ENCODE measurements at regions not wholly inside any gene's neighbourhood (a gene's known extent, or its start where the extent isn't known, plus 50 kb on each side); places are given as distances from the start of the nearest gene placed in this dataset.

DNA sequence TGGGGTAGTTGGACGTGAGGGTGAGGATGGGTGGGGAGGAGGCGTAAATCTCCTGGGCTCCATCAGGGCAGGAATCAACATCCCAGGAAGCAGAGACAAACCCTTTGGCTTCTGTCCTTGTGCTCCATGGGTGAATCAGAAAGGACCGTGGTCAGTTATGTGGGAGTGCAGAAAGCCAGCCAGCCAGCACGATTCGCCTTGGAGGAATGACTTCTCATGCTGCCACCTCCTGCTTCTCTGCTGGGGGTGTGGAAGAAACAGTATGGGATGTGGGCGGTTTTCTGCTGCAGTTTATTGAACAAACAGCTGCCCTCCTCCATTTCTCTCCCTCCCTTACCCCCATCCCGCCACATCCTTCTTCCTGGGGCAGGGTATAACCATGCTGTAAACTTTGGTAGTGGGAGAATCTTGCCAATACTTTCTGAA is 214.5 kb downstream of the SOX4 start:
- intact Hi-C loops (cut with micrococcal nuclease) = no loop called here
- Mint-ChIP-seq H3K27ac (no peak overlapping the region), H3K36me3 (ENCODE audit: low read depth) (no peaks in the 10 kb centered on the region), H3K9me3 (no peaks in the 10 kb centered on the region), H3K27me3 (no peaks in the 10 kb centered on the region), H3K4me3 (no peak overlapping the region), H3K4me1 (no peaks in the 10 kb centered on the region)
- POLR2A ChIA-PET = no interaction called here
- ATAC-seq (ENCODE audit: low read depth) = no peak
- CTCF ChIA-PET = no interaction called here
- DNase-seq = no peak
- TF ChIP-seq, protein P1, sequence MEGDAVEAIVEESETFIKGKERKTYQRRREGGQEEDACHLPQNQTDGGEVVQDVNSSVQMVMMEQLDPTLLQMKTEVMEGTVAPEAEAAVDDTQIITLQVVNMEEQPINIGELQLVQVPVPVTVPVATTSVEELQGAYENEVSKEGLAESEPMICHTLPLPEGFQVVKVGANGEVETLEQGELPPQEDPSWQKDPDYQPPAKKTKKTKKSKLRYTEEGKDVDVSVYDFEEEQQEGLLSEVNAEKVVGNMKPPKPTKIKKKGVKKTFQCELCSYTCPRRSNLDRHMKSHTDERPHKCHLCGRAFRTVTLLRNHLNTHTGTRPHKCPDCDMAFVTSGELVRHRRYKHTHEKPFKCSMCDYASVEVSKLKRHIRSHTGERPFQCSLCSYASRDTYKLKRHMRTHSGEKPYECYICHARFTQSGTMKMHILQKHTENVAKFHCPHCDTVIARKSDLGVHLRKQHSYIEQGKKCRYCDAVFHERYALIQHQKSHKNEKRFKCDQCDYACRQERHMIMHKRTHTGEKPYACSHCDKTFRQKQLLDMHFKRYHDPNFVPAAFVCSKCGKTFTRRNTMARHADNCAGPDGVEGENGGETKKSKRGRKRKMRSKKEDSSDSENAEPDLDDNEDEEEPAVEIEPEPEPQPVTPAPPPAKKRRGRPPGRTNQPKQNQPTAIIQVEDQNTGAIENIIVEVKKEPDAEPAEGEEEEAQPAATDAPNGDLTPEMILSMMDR (IDR thresholded peaks at IDR 0.05) = no peak

DNA sequence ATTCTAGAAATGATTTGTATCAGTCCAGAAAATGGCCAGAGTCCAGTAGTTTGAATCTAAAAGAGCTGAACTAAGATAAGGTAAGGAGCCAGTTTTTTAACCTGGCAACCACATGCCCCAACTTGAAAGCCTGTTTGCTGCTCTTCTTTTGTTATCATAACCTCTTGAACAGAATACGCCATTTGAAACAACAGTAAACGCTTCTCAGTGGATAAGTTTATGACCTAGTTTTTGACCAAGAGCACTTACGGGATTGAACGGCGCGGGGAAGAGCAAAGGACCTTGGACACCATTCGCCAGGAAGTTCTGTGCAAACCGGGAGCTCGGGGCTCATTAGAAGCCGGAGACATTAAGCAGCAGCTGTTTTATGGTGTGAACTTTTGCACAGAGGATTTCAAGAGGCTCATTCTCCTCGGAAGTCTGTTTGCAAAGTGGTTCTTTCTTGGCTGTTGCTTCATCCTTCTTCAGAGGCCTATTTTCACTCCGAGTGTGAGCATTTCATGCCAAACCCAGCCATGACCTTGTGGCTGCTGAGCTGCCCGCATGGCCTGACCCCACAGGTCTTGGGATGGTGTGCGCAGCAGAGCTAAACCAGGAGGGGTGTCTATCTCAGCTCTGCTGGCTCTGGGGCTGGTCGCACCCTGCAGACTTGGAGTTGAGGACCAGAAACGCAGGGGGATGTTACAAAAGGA is 215.1 kb downstream of the SOX4 start:
- POLR2A ChIA-PET = interaction anchor here (0.6 kb wide), 1 partner anchor 220 kb away, joined by 9 read pairs; no protein-coding TSS in a partner anchor
- no peaks in the 10 kb centered on the region for H3K36me3 Mint-ChIP-seq (ENCODE audit: low read depth)
- CTCF ChIA-PET = no interaction called here
- no peaks in the 10 kb centered on the region for H3K27me3 Mint-ChIP-seq
- TF ChIP-seq, protein P1 (IDR thresholded peaks at IDR 0.05) = no peak
- intact Hi-C loops (cut with micrococcal nuclease) = no loop called here
- no peaks in the 10 kb centered on the region for H3K9me3 Mint-ChIP-seq
- H3K4me3 Mint-ChIP-seq = no peak overlapping the region
- no peaks in the 10 kb centered on the region for H3K4me1 Mint-ChIP-seq
- no peak overlapping the region for H3K27ac Mint-ChIP-seq
- ATAC-seq (ENCODE audit: low read depth) = no peak
- no peak for DNase-seq

DNA sequence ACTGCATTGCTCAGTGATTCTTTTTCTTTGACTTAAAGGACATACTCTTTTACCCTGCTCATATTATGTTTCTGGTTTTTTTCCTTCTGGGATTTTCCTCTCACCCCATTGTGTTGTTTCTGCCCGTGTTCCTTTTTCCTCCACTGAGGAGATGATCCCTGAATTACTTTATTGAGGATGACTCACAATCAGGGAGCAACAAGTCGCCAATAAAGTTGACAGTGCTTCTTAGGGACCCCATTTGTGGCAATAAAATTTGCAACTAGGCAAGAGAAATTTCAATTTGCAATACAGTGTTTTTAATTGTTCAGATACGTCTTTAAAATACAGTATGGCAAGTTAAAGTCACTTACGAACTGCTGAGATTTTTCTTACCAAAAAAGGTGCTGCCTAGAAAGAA is 217.9 kb downstream of the SOX4 start:
- ATAC-seq (ENCODE audit: low read depth) = no peak
- Mint-ChIP-seq H3K4me1 (no peaks in the 10 kb centered on the region), H3K9me3 (no peaks in the 10 kb centered on the region), H3K27me3 (no peaks in the 10 kb centered on the region), H3K27ac (no peak overlapping the region), H3K4me3 (no peak overlapping the region), H3K36me3 (ENCODE audit: low read depth) (no peaks in the 10 kb centered on the region)
- intact Hi-C loops (cut with micrococcal nuclease) = no loop called here
- DNase-seq = no peak
- ChIA-PET POLR2A (no interaction called here), CTCF (no interaction called here)
- TF ChIP-seq, protein P1 (IDR thresholded peaks at IDR 0.05) = no peak

DNA sequence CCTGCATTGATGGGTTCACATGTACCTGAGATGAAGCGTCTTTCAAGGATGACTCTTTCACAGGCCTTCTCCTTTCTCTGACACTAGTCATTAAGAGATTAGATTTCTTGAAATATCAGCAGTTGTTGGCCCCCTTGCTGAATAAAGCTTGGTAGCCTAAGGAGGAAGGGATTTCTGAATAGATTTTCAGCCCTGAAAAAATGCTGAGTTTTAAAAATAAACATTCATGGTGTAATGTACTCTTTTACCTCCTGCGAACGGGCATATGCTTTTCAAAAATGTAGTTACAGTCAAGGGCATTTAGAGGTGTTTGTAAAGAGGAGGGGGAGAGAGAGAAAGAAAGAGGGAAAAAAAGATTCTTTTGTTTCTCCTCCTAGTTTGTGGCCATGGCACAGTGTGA is 222.7 kb downstream of the SOX4 start:
- no peaks in the 10 kb centered on the region for H3K36me3 Mint-ChIP-seq (ENCODE audit: low read depth)
- ChIA-PET POLR2A (no interaction called here), CTCF (no interaction called here)
- intact Hi-C loops (cut with micrococcal nuclease) = no loop called here
- DNase-seq (no peak), ATAC-seq (ENCODE audit: low read depth) (no peak)
- no peak overlapping the region for H3K27ac Mint-ChIP-seq
- H3K4me3 Mint-ChIP-seq = no peak overlapping the region
- H3K9me3 Mint-ChIP-seq = no peaks in the 10 kb centered on the region
- TF ChIP-seq, protein P1 (IDR thresholded peaks at IDR 0.05) = no peak
- H3K27me3 Mint-ChIP-seq = no peaks in the 10 kb centered on the region
- H3K4me1 Mint-ChIP-seq = no peaks in the 10 kb centered on the region

DNA sequence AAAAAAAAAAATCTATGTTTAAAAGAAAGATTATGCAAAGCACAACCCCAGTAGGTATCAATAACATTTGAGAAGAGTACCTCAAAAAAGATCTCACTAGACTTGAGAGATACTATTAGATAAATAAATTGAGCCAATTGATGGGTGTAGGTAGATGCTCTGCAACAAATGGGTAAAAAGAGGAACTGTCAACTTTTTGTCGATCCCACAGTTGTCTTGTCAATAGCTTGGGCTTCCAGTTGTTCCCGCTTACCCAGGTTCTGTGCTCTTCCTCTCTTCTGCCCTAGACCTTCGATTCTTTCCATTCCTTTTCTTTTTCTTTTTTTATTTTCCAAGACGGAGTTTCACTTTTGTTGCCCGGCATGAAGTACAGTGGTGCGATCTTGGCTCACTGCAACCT is 226.9 kb downstream of the SOX4 start:
- Mint-ChIP-seq H3K9me3 (no peaks in the 10 kb centered on the region), H3K27me3 (no peaks in the 10 kb centered on the region)
- POLR2A ChIA-PET = no interaction called here

More for the DNA sequence above, 226.9 kb downstream of the SOX4 start:
- TF ChIP-seq, protein P1 (IDR thresholded peaks at IDR 0.05) = no peak
- CTCF ChIA-PET = no interaction called here
- DNase-seq (no peak), ATAC-seq (ENCODE audit: low read depth) (no peak)
- no peaks in the 10 kb centered on the region for H3K36me3 Mint-ChIP-seq (ENCODE audit: low read depth)
- no peaks in the 10 kb centered on the region for H3K4me1 Mint-ChIP-seq
- no peak overlapping the region for H3K27ac Mint-ChIP-seq
- H3K4me3 Mint-ChIP-seq = no peak overlapping the region
- intact Hi-C loops (cut with micrococcal nuclease) = no loop called here

All from activated B cell treated with CpG ODN at 0.5 μM for 24 hours (primary cell).